ENCODE measurements at regions not wholly inside any gene's neighbourhood (a gene's known extent, or its start where the extent isn't known, plus 50 kb on each side); places are given as distances from the start of the nearest gene placed in this dataset.

DNA sequence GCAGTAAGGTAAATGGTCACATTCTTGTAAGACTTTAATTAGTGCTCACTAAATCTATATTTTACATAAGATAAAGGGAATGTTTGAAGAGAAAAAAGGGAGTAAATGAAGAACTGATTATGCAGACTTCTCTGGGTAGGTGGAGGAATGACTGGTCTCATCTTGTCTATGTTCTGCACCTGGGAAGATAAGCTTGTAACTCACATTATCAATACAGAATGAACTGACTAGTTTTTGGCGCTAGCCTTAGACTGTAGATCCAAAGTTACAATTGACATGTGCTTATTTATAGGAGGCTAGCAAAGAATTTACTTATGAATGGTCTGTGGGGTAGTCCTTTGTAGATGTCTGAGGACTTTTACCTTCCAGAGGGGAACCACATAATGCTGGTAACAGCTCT, 214.9 kb upstream of the RAB4A start:
- no peak for TF ChIP-seq EZH2phosphoT487 (IDR thresholded peaks at IDR 0.05; ENCODE audit: low read length)
- TF ChIP-seq, protein P1, sequence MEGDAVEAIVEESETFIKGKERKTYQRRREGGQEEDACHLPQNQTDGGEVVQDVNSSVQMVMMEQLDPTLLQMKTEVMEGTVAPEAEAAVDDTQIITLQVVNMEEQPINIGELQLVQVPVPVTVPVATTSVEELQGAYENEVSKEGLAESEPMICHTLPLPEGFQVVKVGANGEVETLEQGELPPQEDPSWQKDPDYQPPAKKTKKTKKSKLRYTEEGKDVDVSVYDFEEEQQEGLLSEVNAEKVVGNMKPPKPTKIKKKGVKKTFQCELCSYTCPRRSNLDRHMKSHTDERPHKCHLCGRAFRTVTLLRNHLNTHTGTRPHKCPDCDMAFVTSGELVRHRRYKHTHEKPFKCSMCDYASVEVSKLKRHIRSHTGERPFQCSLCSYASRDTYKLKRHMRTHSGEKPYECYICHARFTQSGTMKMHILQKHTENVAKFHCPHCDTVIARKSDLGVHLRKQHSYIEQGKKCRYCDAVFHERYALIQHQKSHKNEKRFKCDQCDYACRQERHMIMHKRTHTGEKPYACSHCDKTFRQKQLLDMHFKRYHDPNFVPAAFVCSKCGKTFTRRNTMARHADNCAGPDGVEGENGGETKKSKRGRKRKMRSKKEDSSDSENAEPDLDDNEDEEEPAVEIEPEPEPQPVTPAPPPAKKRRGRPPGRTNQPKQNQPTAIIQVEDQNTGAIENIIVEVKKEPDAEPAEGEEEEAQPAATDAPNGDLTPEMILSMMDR (IDR thresholded peaks at IDR 0.05; ENCODE audit: low read length) = no peak
- Histone ChIP-seq H3K79me2 (ENCODE audit: low read length) (no peaks in the 10 kb centered on the region), H3K9ac (ENCODE audit: low read length) (no peak overlapping the region), H2AFZ (ENCODE audit: low read length) (no peak overlapping the region), H3K27ac (ENCODE audit: low read length) (no peak overlapping the region), H3K4me3 (ENCODE audit: low read length) (no peak overlapping the region), H4K20me1 (ENCODE audit: insufficient read depth, low read length) (no peaks in the 10 kb centered on the region), H3K4me2 (ENCODE audit: low read depth, low read length) (no peak overlapping the region), H3K36me3 (replicated peaks; ENCODE audit: insufficient read depth, low read length) (no peaks in the 10 kb centered on the region), H3K9me3 (replicated peaks; ENCODE audit: insufficient read depth, low read length) (no peaks in the 10 kb centered on the region), H3F3A (ENCODE audit: insufficient read depth, low read length) (no peaks in the 10 kb centered on the region), H3K9me2 (replicated peaks; ENCODE audit: insufficient read depth, low read length) (no peaks in the 10 kb centered on the region), H3K4me1 (ENCODE audit: low read length) (no peaks in the 10 kb centered on the region), H3K27me3 (replicated peaks; ENCODE audit: insufficient read depth, low read length) (no peaks in the 10 kb centered on the region)
- no peak for DNase-seq

DNA sequence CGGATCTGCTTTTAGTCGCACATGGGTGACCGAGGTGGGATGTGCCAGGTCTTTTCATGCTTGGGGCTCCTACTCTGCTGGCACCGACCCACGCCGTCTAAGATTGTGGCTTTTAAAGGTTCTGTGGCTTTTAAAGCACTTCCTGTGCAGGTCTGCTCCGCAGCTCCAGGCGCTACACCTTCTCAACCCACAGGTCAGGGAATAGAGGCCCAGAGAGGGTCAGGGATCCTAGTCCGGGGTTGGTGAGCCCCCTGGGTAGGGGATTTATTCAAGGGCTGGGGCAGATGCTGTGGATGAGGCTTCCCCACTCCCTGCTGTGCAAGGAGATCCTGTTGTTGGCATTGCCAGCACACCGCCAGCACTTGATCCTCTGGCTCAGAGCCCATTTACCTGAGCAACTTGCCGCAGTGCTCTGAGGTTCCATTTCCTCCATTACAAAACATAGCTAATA, 212.8 kb upstream of the RAB4A start:
- Histone ChIP-seq H3K4me1 (ENCODE audit: low read length) (no peaks in the 10 kb centered on the region), H3K9me2 (replicated peaks; ENCODE audit: insufficient read depth, low read length) (no peaks in the 10 kb centered on the region), H3K4me3 (ENCODE audit: low read length) (no peak overlapping the region), H4K20me1 (ENCODE audit: insufficient read depth, low read length) (no peaks in the 10 kb centered on the region), H3K9ac (ENCODE audit: low read length) (no peak overlapping the region), H3K79me2 (ENCODE audit: low read length) (no peaks in the 10 kb centered on the region), H3F3A (ENCODE audit: insufficient read depth, low read length) (no peaks in the 10 kb centered on the region), H3K36me3 (replicated peaks; ENCODE audit: insufficient read depth, low read length) (no peaks in the 10 kb centered on the region), H3K27me3 (replicated peaks; ENCODE audit: insufficient read depth, low read length) (no peaks in the 10 kb centered on the region), H3K4me2 (ENCODE audit: low read depth, low read length) (no peak overlapping the region), H3K9me3 (replicated peaks; ENCODE audit: insufficient read depth, low read length) (no peaks in the 10 kb centered on the region), H3K27ac (ENCODE audit: low read length) (no peak overlapping the region), H2AFZ (ENCODE audit: low read length) (no peak overlapping the region)
- DNase-seq = no peak
- TF ChIP-seq, protein P1 (IDR thresholded peaks at IDR 0.05; ENCODE audit: low read length) = no peak
- TF ChIP-seq EZH2phosphoT487 (IDR thresholded peaks at IDR 0.05; ENCODE audit: low read length) = no peak
- no peak for TF ChIP-seq EZH2 (optimal IDR thresholded peaks at IDR 0.05; ENCODE audit: low read depth, low read length)

GRCh38 chr1:229058729-229059128, 212.2 kb upstream of the RAB4A start:
- no peak overlapping the region for H2AFZ ChIP-seq (ENCODE audit: low read length)
- no peaks in the 10 kb centered on the region for H3K79me2 ChIP-seq (ENCODE audit: low read length)
- no peaks in the 10 kb centered on the region for H3K27me3 ChIP-seq (replicated peaks; ENCODE audit: insufficient read depth, low read length)
- H3K4me2 ChIP-seq (ENCODE audit: low read depth, low read length) = no peak overlapping the region
- no peaks in the 10 kb centered on the region for H3K9me2 ChIP-seq (replicated peaks; ENCODE audit: insufficient read depth, low read length)
- no peaks in the 10 kb centered on the region for H4K20me1 ChIP-seq (ENCODE audit: insufficient read depth, low read length)
- H3K36me3 ChIP-seq (replicated peaks; ENCODE audit: insufficient read depth, low read length) = no peaks in the 10 kb centered on the region
- no peaks in the 10 kb centered on the region for H3K4me1 ChIP-seq (ENCODE audit: low read length)
- DNase-seq = no peak
- no peak overlapping the region for H3K9ac ChIP-seq (ENCODE audit: low read length)
- H3K4me3 ChIP-seq (ENCODE audit: low read length) = no peak overlapping the region
- TF ChIP-seq EZH2 (optimal IDR thresholded peaks at IDR 0.05; ENCODE audit: low read depth, low read length) (no peak), EZH2phosphoT487 (IDR thresholded peaks at IDR 0.05; ENCODE audit: low read length) (no peak)
- TF ChIP-seq, protein P1 (IDR thresholded peaks at IDR 0.05; ENCODE audit: low read length) = no peak
- no peaks in the 10 kb centered on the region for H3K9me3 ChIP-seq (replicated peaks; ENCODE audit: insufficient read depth, low read length)
- no peaks in the 10 kb centered on the region for H3F3A ChIP-seq (ENCODE audit: insufficient read depth, low read length)
- H3K27ac ChIP-seq (ENCODE audit: low read length) = no peak overlapping the region
